ENCODE measurements at regions not wholly inside any gene's neighbourhood (a gene's known extent, or its start where the extent isn't known, plus 50 kb on each side); places are given as distances from the start of the nearest gene placed in this dataset.

GRCh38 chr4:182185491-182185890 is 57.7 kb upstream of the TENM3 start:
- no peak overlapping the region for H2AFZ ChIP-seq (ENCODE audit: low read depth)
- H4K20me1 ChIP-seq (ENCODE audit: insufficient read depth): no peaks in the 10 kb centered on the region
- no peaks in the 10 kb centered on the region for H3K36me3 ChIP-seq (ENCODE audit: insufficient read depth)
- no peak overlapping the region for H3K4me2 ChIP-seq
- H3K4me1 ChIP-seq (ENCODE audit: low read depth, poor library complexity, severe bottlenecking): no peaks in the 10 kb centered on the region
- no peak overlapping the region for H3K4me3 ChIP-seq (IDR thresholded peaks at IDR 0.05; ENCODE audit: insufficient read depth, low read depth, low read length)
- no peak for TF ChIP-seq CTCF (conservative IDR thresholded peaks at IDR 0.05; ENCODE audit: low read depth, low read length)
- H3K27me3 ChIP-seq (ENCODE audit: insufficient read depth, low read depth): no peaks in the 10 kb centered on the region
- no peak overlapping the region for H3K9ac ChIP-seq
- no peaks in the 10 kb centered on the region; the same call in 1 of the 2 replicates for H3K79me2 ChIP-seq (ENCODE audit: insufficient read depth, low read depth)
- H3K27ac ChIP-seq: no peak overlapping the region

GRCh38 chr4:182187674-182188073 is 55.5 kb upstream of the TENM3 start:
- Histone ChIP-seq H3K4me3 (IDR thresholded peaks at IDR 0.05; ENCODE audit: insufficient read depth, low read depth, low read length) (no peak overlapping the region), H3K4me1 (ENCODE audit: low read depth, poor library complexity, severe bottlenecking) (no peaks in the 10 kb centered on the region), H3K27ac (no peak overlapping the region), H4K20me1 (ENCODE audit: insufficient read depth) (no peaks in the 10 kb centered on the region), H3K36me3 (ENCODE audit: insufficient read depth) (no peaks in the 10 kb centered on the region), H3K79me2 (ENCODE audit: insufficient read depth, low read depth) (no peaks in the 10 kb centered on the region; the same call in 1 of the 2 replicates), H3K4me2 (no peak overlapping the region), H3K9ac (no peak overlapping the region), H3K27me3 (ENCODE audit: insufficient read depth, low read depth) (no peaks in the 10 kb centered on the region), H2AFZ (ENCODE audit: low read depth) (no peak overlapping the region)
- no peak for TF ChIP-seq CTCF (conservative IDR thresholded peaks at IDR 0.05; ENCODE audit: low read depth, low read length)

GRCh38 chr4:182188622-182189021 is 54.6 kb upstream of the TENM3 start:
- no peak overlapping the region for H3K9ac ChIP-seq
- no peak overlapping the region for H3K27ac ChIP-seq
- no peaks in the 10 kb centered on the region; the same call in 1 of the 2 replicates for H3K79me2 ChIP-seq (ENCODE audit: insufficient read depth, low read depth)
- no peak overlapping the region for H3K4me3 ChIP-seq (IDR thresholded peaks at IDR 0.05; ENCODE audit: insufficient read depth, low read depth, low read length)
- no peak overlapping the region for H3K4me2 ChIP-seq
- H4K20me1 ChIP-seq (ENCODE audit: insufficient read depth): no peaks in the 10 kb centered on the region
- H2AFZ ChIP-seq (ENCODE audit: low read depth): no peak overlapping the region
- no peaks in the 10 kb centered on the region for H3K27me3 ChIP-seq (ENCODE audit: insufficient read depth, low read depth)
- no peaks in the 10 kb centered on the region for H3K36me3 ChIP-seq (ENCODE audit: insufficient read depth)
- TF ChIP-seq CTCF (conservative IDR thresholded peaks at IDR 0.05; ENCODE audit: low read depth, low read length): no peak
- no peaks in the 10 kb centered on the region for H3K4me1 ChIP-seq (ENCODE audit: low read depth, poor library complexity, severe bottlenecking)

- Histone ChIP-seq H3K4me2 (no peak overlapping the region), H3K27me3 (ENCODE audit: insufficient read depth, low read depth) (no peaks in the 10 kb centered on the region), H4K20me1 (ENCODE audit: insufficient read depth) (no peaks in the 10 kb centered on the region), H2AFZ (ENCODE audit: low read depth) (no peak overlapping the region), H3K9ac (no peak overlapping the region), H3K27ac (no peak overlapping the region), H3K4me3 (IDR thresholded peaks at IDR 0.05; ENCODE audit: insufficient read depth, low read depth, low read length) (no peak overlapping the region), H3K36me3 (ENCODE audit: insufficient read depth) (no peaks in the 10 kb centered on the region), H3K4me1 (ENCODE audit: low read depth, poor library complexity, severe bottlenecking) (no peaks in the 10 kb centered on the region), H3K79me2 (ENCODE audit: insufficient read depth, low read depth) (no peaks in the 10 kb centered on the region; the same call in 1 of the 2 replicates)
- no peak for TF ChIP-seq CTCF (conservative IDR thresholded peaks at IDR 0.05; ENCODE audit: low read depth, low read length)
Measured at GRCh38 chr4:182189103-182189878, 53.9 kb upstream of the TENM3 start.

Measured in KMS-11 (cell line).